SK-N-SH (cell line): ENCODE measurements at regions not wholly inside any gene's neighbourhood (a gene's known extent, or its start where the extent isn't known, plus 50 kb on each side); places are given as distances from the start of the nearest gene placed in this dataset.

ENCODE experiments used
- CTCF ChIA-PET: fragments of 300-600, 350-600 bp; formaldehyde crosslinking; extraction: SDS; loops from one replicate; lab custom pipeline; 2021; lab: Yijun Ruan, JAX
- POLR2A ChIA-PET: fragments of 350-600 bp; sonication (Branson Sonifier 250); formaldehyde crosslinking; extraction: SDS; loops from one replicate; lab custom pipeline; 2020; ENCODE audit warnings: antibody characterized with exemption, inconsistent platforms; lab: Yijun Ruan, JAX
- DNase-seq: peaks from one replicate; pipeline ENCODE4 v3.0.0; 2012
- H2AFZ ChIP-seq: fragments of 200-600 bp; sonication (generic); 2 replicates; pipeline ENCODE4 v1.8.1; 2016; ENCODE audit warnings: antibody characterized with exemption, mild to moderate bottlenecking, low read depth
- H3F3A ChIP-seq: fragments of 200-600 bp; sonication (generic); replicated peaks from 2 replicates; pipeline ENCODE3; 2016; ENCODE audit warnings: antibody characterized with exemption, mild to moderate bottlenecking; ENCODE audit not compliant: insufficient read depth
- H3K27ac ChIP-seq, 2 experiments: fragments of 200-500 bp in 1 of 2; fragments of 200-600 bp in 1 of 2; sonication (Bioruptor generic) in 1 of 2; sonication (generic), shearing (Covaris generic) in 1 of 2; 2 replicates each; pipeline versions ENCODE4 v1.5.1 to v1.6.1; 2014 to 2016; ENCODE audit warnings: low read depth in 2 of 2, inconsistent platforms in 1 of 2, low read length in 1 of 2, mild to moderate bottlenecking in 1 of 2, mixed read lengths in 1 of 2
- H3K27me3 ChIP-seq: fragments of 200-600 bp; sonication (generic), shearing (Covaris generic); 2 replicates; pipeline ENCODE4 v1.6.1; 2016; ENCODE audit warnings: mixed run types; ENCODE audit not compliant: insufficient read depth
- H3K36me3 ChIP-seq, 2 experiments: fragments of 200-500 bp in 1 of 2; fragments of 200-600 bp in 1 of 2; sonication (Bioruptor generic) in 1 of 2; sonication (generic) in 1 of 2; replicated peaks in 1 of 2; 2 replicates each; pipeline versions ENCODE3 to v1.5.1; 2014 to 2016; ENCODE audit warnings: low read length in 1 of 2, mild to moderate bottlenecking in 1 of 2; ENCODE audit not compliant: insufficient read depth in 2 of 2, control insufficient read depth in 1 of 2
- H3K4me1 ChIP-seq, 2 experiments: fragments of 200-500 bp in 1 of 2; fragments of 200-600 bp in 1 of 2; sonication (Bioruptor generic) in 1 of 2; sonication (generic), shearing (Covaris generic) in 1 of 2; 2 replicates each; pipeline versions ENCODE4 v1.5.1 to v1.6.1; 2014 to 2016; ENCODE audit warnings: low read depth in 1 of 2, low read length in 1 of 2, mixed run types in 1 of 2; ENCODE audit not compliant: insufficient read depth in 2 of 2, control insufficient read depth in 1 of 2
- H3K4me2 ChIP-seq: fragments of 200-600 bp; sonication (generic), shearing (Covaris generic); 2 replicates; pipeline ENCODE4 v1.6.1; 2017; ENCODE audit warnings: mixed run types
- H3K4me3 ChIP-seq, 2 experiments: fragments of 200-500 bp in 1 of 2; fragments of 200-600 bp in 1 of 2; sonication (Bioruptor generic) in 1 of 2; sonication (generic), shearing (Covaris generic) in 1 of 2; 2 replicates each; pipeline versions ENCODE4 v1.5.1 to v1.8.1; 2014 to 2016; ENCODE audit warnings: low read depth in 2 of 2, inconsistent platforms in 1 of 2, low read length in 1 of 2, mild to moderate bottlenecking in 1 of 2, mixed read lengths in 1 of 2, moderate library complexity in 1 of 2
- H3K79me2 ChIP-seq: fragments of 200-600 bp; sonication (generic); 2 replicates; pipeline ENCODE4 v1.8.1; 2017; ENCODE audit warnings: mild to moderate bottlenecking; ENCODE audit not compliant: insufficient read depth
- H3K9ac ChIP-seq: fragments of 200-600 bp; sonication (generic); 2 replicates; pipeline ENCODE4 v1.6.1; 2017; ENCODE audit warnings: mixed run types
- H3K9me2 ChIP-seq: fragments of 200-600 bp; sonication (generic); 2 replicates; pipeline ENCODE4 v1.6.1; 2017; ENCODE audit warnings: mixed run types
- H3K9me3 ChIP-seq: fragments of 200-600 bp; sonication (generic); 2 replicates; pipeline ENCODE4 v1.6.1; 2017; ENCODE audit warnings: mixed run types, mild to moderate bottlenecking, moderate library complexity
- H4K20me1 ChIP-seq: fragments of 200-600 bp; sonication (generic); 2 replicates; pipeline ENCODE4 v1.6.1; 2017; ENCODE audit warnings: mild to moderate bottlenecking, mixed run types; ENCODE audit not compliant: insufficient read depth
- CHD2 ChIP-seq: fragments of 150-350 bp; IDR thresholded peaks from 2 replicates; pipeline ENCODE4 v1.6.1; 2018; ENCODE audit warnings: low read length; ENCODE audit not compliant: partially characterized antibody
- ELF1 ChIP-seq: IDR thresholded peaks from 2 replicates; pipeline ENCODE4 v1.4.0; 2012
- EZH2phosphoT487 ChIP-seq: fragments of 200-600 bp; sonication (generic); IDR thresholded peaks from 2 replicates; pipeline ENCODE4 v1.6.1; 2017; ENCODE audit warnings: low read depth, mixed run types, mild to moderate bottlenecking, antibody characterized with exemption, moderate library complexity, borderline replicate concordance
- FOXM1 ChIP-seq: IDR thresholded peaks from 2 replicates; pipeline ENCODE4 v1.4.0; 2012; ENCODE audit warnings: low read depth, mild to moderate bottlenecking
- IRF3 ChIP-seq: fragments of 150-350 bp; IDR thresholded peaks from 2 replicates; pipeline ENCODE4 v1.6.1; 2016; ENCODE audit warnings: mild to moderate bottlenecking, low read depth, low read length
- NFIC ChIP-seq: IDR thresholded peaks from 2 replicates; pipeline ENCODE4 v1.4.0; 2012; ENCODE audit warnings: borderline replicate concordance
- NRF1 ChIP-seq: IDR thresholded peaks from 2 replicates; pipeline ENCODE4 v1.6.1; 2012; ENCODE audit warnings: low read depth, mild to moderate bottlenecking, low read length
- REST ChIP-seq: IDR thresholded peaks from 2 replicates; pipeline ENCODE4 v1.6.1; 2012; ENCODE audit warnings: mild to moderate bottlenecking, low read depth, low read length, moderate library complexity
- SIN3A ChIP-seq: IDR thresholded peaks from 2 replicates; pipeline ENCODE4 v1.6.1; 2012; ENCODE audit warnings: low read depth, mild to moderate bottlenecking, low read length, moderate library complexity, borderline replicate concordance
- SMC3 ChIP-seq: IDR thresholded peaks from 2 replicates; pipeline ENCODE4 v1.6.1; 2012; ENCODE audit warnings: low read depth, low read length, improper control_type of control experiment
- TCF12 ChIP-seq: IDR thresholded peaks from 2 replicates; pipeline ENCODE4 v1.4.0; 2012
- YY1 ChIP-seq: IDR thresholded peaks from 2 replicates; pipeline ENCODE4 v1.4.0; 2012; ENCODE audit warnings: low read depth, mild to moderate bottlenecking
- WGBS: methylation state at CpG from one replicate; pipeline ENCODE4 v1.1.6; 2017; ENCODE audit warnings: low lambda C conversion rate; 5-methylcytosine and 5-hydroxymethylcytosine counted together
- TF ChIP-seq, protein P1 (sequence below): IDR thresholded peaks from 2 replicates; pipeline ENCODE4; 2012
- TF ChIP-seq, protein P2 (sequence below): IDR thresholded peaks from 2 replicates; pipeline ENCODE4 v1.4.0; 2012; ENCODE audit warnings: low read depth

DNA sequence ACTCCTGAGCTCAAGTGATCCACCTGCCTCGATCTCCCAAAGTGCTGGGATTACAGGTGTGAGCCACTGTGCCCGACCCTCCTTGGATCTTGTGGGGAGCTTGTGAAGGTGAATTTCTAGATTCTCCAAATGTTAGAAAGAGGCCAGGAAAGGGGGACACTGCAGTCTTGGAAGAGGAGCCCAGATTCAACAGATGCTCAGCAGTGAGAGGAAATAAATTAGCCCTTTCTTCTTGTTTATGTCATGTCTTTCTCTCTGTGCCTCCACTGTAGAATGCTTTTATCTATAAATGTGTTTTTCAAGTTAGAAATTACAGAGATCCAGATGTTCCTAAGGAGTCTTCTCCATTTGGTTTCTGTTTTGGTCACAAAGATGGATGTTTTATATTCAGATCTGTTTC lies 346.6 kb upstream of the KAZN start:
- 0% methylated on average over 2 of the region's 2 CpGs for whole genome bisulfite sequencing

More for the DNA sequence above, 346.6 kb upstream of the KAZN start:
- POLR2A ChIA-PET, result no interaction called here
- no peak overlapping the region for H3K9ac ChIP-seq
- no peaks in the 10 kb centered on the region for H4K20me1 ChIP-seq
- no peaks in the 10 kb centered on the region for H3K79me2 ChIP-seq
- no peak overlapping the region for H3K4me2 ChIP-seq
- no peaks in the 10 kb centered on the region for H3K4me1 ChIP-seq
- H3K4me3 ChIP-seq, result no peak overlapping the region
- H3K27me3 ChIP-seq, result no peaks in the 10 kb centered on the region
- no peaks in the 10 kb centered on the region for H3F3A ChIP-seq
- DNase-seq, result no peak
- no peak overlapping the region for H2AFZ ChIP-seq
- H3K9me3 ChIP-seq, result no peaks in the 10 kb centered on the region
- H3K36me3 ChIP-seq, result no peaks in the 10 kb centered on the region
- CTCF ChIA-PET, result no interaction called here
- H3K27ac ChIP-seq, result no peak overlapping the region
- no peaks in the 10 kb centered on the region for H3K9me2 ChIP-seq
- TF ChIP-seq NRF1 (no peak), NFIC (no peak), YY1 (no peak), SMC3 (no peak), REST (no peak), ELF1 (no peak), IRF3 (no peak), FOXM1 (no peak), CHD2 (no peak), EZH2phosphoT487 (no peak), SIN3A (no peak), TCF12 (no peak)
- TF ChIP-seq, protein P1, sequence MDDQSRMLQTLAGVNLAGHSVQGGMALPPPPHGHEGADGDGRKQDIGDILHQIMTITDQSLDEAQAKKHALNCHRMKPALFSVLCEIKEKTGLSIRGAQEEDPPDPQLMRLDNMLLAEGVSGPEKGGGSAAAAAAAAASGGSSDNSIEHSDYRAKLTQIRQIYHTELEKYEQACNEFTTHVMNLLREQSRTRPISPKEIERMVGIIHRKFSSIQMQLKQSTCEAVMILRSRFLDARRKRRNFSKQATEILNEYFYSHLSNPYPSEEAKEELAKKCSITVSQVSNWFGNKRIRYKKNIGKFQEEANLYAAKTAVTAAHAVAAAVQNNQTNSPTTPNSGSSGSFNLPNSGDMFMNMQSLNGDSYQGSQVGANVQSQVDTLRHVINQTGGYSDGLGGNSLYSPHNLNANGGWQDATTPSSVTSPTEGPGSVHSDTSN, result no peak
- TF ChIP-seq, protein P2, sequence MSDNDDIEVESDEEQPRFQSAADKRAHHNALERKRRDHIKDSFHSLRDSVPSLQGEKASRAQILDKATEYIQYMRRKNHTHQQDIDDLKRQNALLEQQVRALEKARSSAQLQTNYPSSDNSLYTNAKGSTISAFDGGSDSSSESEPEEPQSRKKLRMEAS, result no peak
